ENCODE measurements at regions not wholly inside any gene's neighbourhood (a gene's known extent, or its start where the extent isn't known, plus 50 kb on each side); places are given as distances from the start of the nearest gene placed in this dataset.

GRCh38 chr6:131372535-131372934, 200.5 kb upstream of the ARG1 start:
- TF ChIP-seq POLR2AphosphoS5 (IDR thresholded peaks at IDR 0.05; ENCODE audit: borderline replicate concordance, low read depth, low read length), result no peak
- TF ChIP-seq EZH2 (IDR thresholded peaks at IDR 0.05), result no peak
